ENCODE measurements at regions not wholly inside any gene's neighbourhood (a gene's known extent, or its start where the extent isn't known, plus 50 kb on each side); places are given as distances from the start of the nearest gene placed in this dataset.

DNA sequence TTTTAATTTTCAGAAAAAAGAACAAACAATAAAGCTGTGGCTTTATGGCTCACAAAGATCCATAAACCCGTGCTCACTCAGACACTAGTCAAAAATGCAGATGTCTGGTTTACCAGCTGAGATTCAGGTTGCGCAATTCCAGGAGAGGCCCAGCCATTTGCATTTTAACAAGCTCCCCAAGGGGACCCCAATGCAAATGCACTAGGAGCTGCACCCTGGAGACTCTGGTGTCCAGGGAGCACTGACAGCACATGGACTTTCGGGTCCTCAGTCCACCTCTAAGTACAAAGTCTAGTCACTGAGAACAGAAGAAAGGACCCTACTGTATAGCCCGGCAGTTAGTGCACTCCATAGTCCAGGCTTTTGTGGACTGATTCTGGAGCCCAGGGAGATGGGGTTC, 326.3 kb downstream of the MAF start:
- H3K36me3 ChIP-seq (ENCODE audit: control insufficient read depth in 1 of 2, insufficient read depth in 2 of 2, low read length in 1 of 2): no peaks in the 10 kb centered on the region
- ATAC-seq (ENCODE audit: low FRiP score) (no peak), DNase-seq (no peak)
- H3K9me3 ChIP-seq (ENCODE audit: control insufficient read depth, low read length): peaks cover 4% of the 10 kb centered on the region
- no peak overlapping the region for H3K4me3 ChIP-seq (ENCODE audit: low read length in 2 of 2)
- no peaks in the 10 kb centered on the region for H3K27me3 ChIP-seq (ENCODE audit: control insufficient read depth in 1 of 2, insufficient read depth in 2 of 2, low read length in 1 of 2)
- no peaks in the 10 kb centered on the region for H3K4me1 ChIP-seq (ENCODE audit: control insufficient read depth in 1 of 2, insufficient read depth in 2 of 2, low read length in 2 of 2)
- 93 to 94% methylated on average over 4 of the region's 4 CpGs for WGBS, 2 donors
- no peak overlapping the region for H3K27ac ChIP-seq (ENCODE audit: low read depth in 1 of 2, low read length in 2 of 2)
- intact Hi-C loops (cut with DNase I): no loop called here

DNA sequence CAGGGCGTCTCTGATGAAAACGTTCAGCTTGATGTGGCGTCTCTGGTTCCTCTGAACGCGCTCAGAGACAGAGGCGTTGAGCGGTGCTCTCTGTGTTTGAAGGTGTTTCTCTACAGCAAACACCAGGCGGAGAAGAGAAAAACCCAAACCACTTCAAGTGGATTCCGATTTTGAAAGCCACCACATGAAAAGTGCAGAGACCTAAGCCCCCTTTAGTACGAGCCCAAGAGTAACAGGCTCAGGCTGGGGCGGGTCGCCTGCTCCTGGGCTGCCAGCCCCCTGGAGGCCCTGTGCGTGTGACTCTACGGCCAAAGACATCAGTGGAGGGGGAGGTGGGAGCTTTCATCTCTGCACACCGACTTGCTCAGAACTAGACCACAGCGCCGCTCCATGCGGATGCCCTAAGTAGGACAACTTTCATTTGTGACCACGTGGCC, 328.4 kb downstream of the MAF start:
- Histone ChIP-seq H3K27me3 (ENCODE audit: control insufficient read depth in 1 of 2, insufficient read depth in 2 of 2, low read length in 1 of 2) (no peaks in the 10 kb centered on the region), H3K27ac (ENCODE audit: low read depth in 1 of 2, low read length in 2 of 2) (no peak overlapping the region), H3K36me3 (ENCODE audit: control insufficient read depth in 1 of 2, insufficient read depth in 2 of 2, low read length in 1 of 2) (no peaks in the 10 kb centered on the region), H3K4me3 (ENCODE audit: low read length in 2 of 2) (no peak overlapping the region), H3K9me3 (ENCODE audit: control insufficient read depth, low read length) (peaks cover 4% of the 10 kb centered on the region), H3K4me1 (ENCODE audit: control insufficient read depth in 1 of 2, insufficient read depth in 2 of 2, low read length in 2 of 2) (no peaks in the 10 kb centered on the region)
- ATAC-seq (ENCODE audit: low FRiP score) (no peak), DNase-seq (no peak)
- WGBS, 2 donors: 89 to 91% methylated on average over 19 of the region's 19 CpGs
- intact Hi-C loops (cut with DNase I): no loop called here

DNA sequence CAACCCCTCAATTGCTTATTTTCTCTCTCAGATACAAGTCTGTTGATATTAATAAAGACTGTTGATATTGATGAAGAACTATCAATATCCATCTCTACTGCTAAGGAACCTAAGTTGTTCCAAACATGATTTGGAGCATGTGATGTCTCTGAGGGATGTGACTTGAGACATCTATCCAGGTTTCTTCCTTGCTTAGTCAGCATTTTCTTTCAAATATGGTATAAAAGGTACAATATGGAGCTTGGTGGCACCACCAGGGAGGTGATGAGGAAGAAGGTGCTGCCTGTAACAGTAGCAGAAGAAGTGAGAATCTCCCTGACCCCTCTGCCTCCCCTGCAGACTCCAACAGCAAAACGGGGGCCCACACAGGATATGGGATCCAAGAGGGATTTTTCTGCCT, 329.0 kb downstream of the MAF start:
- Histone ChIP-seq H3K36me3 (ENCODE audit: control insufficient read depth in 1 of 2, insufficient read depth in 2 of 2, low read length in 1 of 2) (no peaks in the 10 kb centered on the region), H3K4me3 (ENCODE audit: low read length in 2 of 2) (no peak overlapping the region), H3K27me3 (ENCODE audit: control insufficient read depth in 1 of 2, insufficient read depth in 2 of 2, low read length in 1 of 2) (no peaks in the 10 kb centered on the region), H3K27ac (ENCODE audit: low read depth in 1 of 2, low read length in 2 of 2) (no peak overlapping the region), H3K9me3 (ENCODE audit: control insufficient read depth, low read length) (peaks cover 4% of the 10 kb centered on the region), H3K4me1 (ENCODE audit: control insufficient read depth in 1 of 2, insufficient read depth in 2 of 2, low read length in 2 of 2) (no peaks in the 10 kb centered on the region)
- 0% methylated on average over 1 of the region's 1 CpG for WGBS, 2 donors
- DNase-seq (no peak), ATAC-seq (ENCODE audit: low FRiP score) (no peak)
- intact Hi-C loops (cut with DNase I): no loop called here

DNA sequence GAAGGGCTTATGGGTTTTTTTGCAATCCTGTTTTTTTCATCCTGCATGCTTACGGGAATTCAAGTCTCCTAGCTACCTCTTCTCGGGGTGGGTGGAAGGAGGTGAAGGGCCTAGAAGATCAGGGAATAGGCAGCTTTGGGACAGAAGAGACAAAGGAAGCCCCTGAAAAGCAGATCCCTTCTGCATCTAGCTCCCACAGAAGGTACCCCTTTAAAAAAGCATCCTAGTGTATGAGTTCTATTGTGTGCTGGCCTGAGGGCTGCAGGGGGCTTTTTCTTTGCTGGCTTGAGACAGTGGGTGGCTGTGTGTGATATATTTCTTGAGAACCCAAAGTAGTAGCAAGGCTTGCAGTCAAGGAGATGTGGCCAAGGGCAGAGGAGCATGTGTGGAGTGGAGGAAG, 330.5 kb downstream of the MAF start:
- Histone ChIP-seq H3K27ac (ENCODE audit: low read depth in 1 of 2, low read length in 2 of 2) (no peak overlapping the region), H3K27me3 (ENCODE audit: control insufficient read depth in 1 of 2, insufficient read depth in 2 of 2, low read length in 1 of 2) (no peaks in the 10 kb centered on the region), H3K9me3 (ENCODE audit: control insufficient read depth, low read length) (peaks cover 4% of the 10 kb centered on the region), H3K36me3 (ENCODE audit: control insufficient read depth in 1 of 2, insufficient read depth in 2 of 2, low read length in 1 of 2) (no peaks in the 10 kb centered on the region), H3K4me3 (ENCODE audit: low read length in 2 of 2) (no peak overlapping the region), H3K4me1 (ENCODE audit: control insufficient read depth in 1 of 2, insufficient read depth in 2 of 2, low read length in 2 of 2) (no peaks in the 10 kb centered on the region)
- intact Hi-C loops (cut with DNase I): no loop called here
- 90 to 92% methylated on average over 2 of the region's 2 CpGs for WGBS, 2 donors
- ATAC-seq (ENCODE audit: low FRiP score) (no peak), DNase-seq (no peak)

DNA sequence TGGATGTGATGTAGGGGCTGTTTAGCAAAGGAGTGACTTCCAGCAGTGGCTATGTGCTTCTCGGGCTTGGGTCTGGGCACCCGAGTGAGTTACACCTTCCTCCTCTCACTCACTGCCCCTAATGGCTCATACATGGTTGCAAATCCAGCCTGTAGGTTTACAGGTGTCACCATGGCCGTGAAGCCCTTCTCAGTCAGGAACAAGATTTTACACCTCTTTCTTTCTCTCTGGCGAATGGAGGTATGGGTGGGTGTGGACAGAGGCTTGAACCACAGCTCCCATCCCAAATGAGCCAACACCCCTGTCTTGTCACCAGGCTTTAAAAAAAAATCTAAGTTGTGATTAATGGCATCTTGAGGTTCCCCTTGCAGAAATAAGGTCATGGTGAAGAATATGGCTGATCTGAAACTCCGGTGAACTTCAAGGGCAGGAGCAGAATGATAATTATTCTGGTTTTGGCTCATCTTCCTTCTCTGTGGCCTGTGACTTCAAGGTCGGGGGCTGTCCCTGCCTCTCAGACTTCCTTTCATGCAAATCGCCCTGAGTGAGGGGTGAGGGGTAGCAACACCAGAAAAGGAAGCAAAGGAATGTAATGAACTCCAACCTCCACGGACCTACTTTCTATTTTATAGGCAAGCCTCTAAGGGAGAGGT, 331.2 kb downstream of the MAF start:
- H3K4me3 ChIP-seq (ENCODE audit: low read length in 2 of 2): no peak overlapping the region
- DNase-seq: no peak
- WGBS, 2 donors: 69 to 75% methylated on average over 8 of the region's 8 CpGs
- intact Hi-C loops (cut with DNase I): no loop called here
- no peak overlapping the region for H3K27ac ChIP-seq (ENCODE audit: low read depth in 1 of 2, low read length in 2 of 2)
- H3K4me1 ChIP-seq (ENCODE audit: control insufficient read depth in 1 of 2, insufficient read depth in 2 of 2, low read length in 2 of 2): no peaks in the 10 kb centered on the region
- no peaks in the 10 kb centered on the region for H3K27me3 ChIP-seq (ENCODE audit: control insufficient read depth in 1 of 2, insufficient read depth in 2 of 2, low read length in 1 of 2)
- no peaks in the 10 kb centered on the region for H3K36me3 ChIP-seq (ENCODE audit: control insufficient read depth in 1 of 2, insufficient read depth in 2 of 2, low read length in 1 of 2)
- no peak for ATAC-seq (ENCODE audit: low FRiP score)
- H3K9me3 ChIP-seq (ENCODE audit: control insufficient read depth, low read length): peaks cover 4% of the 10 kb centered on the region

DNA sequence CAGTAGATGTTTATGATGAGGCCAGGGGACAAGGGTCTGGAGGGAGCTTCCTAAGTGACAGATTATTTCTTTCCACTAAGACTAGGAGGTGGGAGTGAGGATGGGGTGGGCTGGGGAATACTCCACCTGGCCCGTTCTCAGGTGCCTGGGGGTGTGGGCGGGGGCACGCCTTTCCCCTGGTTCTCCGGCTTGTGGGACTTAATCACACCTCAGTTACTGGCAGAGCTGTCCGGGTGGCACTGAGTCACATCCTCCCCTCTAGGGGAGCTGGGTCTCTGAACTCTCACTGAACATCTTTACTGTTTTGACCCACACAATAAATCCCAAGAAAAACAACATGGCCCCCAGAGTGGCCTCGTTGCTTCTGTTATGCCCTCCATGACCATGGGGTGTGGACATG, 332.8 kb downstream of the MAF start:
- Histone ChIP-seq H3K4me1 (ENCODE audit: control insufficient read depth in 1 of 2, insufficient read depth in 2 of 2, low read length in 2 of 2) (no peaks in the 10 kb centered on the region), H3K27me3 (ENCODE audit: control insufficient read depth in 1 of 2, insufficient read depth in 2 of 2, low read length in 1 of 2) (no peaks in the 10 kb centered on the region), H3K4me3 (ENCODE audit: low read length in 2 of 2) (no peak overlapping the region), H3K27ac (ENCODE audit: low read depth in 1 of 2, low read length in 2 of 2) (no peak overlapping the region), H3K9me3 (ENCODE audit: control insufficient read depth, low read length) (peaks cover 3% of the 10 kb centered on the region), H3K36me3 (ENCODE audit: control insufficient read depth in 1 of 2, insufficient read depth in 2 of 2, low read length in 1 of 2) (no peaks in the 10 kb centered on the region)
- DNase-seq (no peak), ATAC-seq (ENCODE audit: low FRiP score) (no peak)
- 78 to 80% methylated on average over 6 of the region's 6 CpGs for WGBS, 2 donors
- intact Hi-C loops (cut with DNase I): no loop called here

DNA sequence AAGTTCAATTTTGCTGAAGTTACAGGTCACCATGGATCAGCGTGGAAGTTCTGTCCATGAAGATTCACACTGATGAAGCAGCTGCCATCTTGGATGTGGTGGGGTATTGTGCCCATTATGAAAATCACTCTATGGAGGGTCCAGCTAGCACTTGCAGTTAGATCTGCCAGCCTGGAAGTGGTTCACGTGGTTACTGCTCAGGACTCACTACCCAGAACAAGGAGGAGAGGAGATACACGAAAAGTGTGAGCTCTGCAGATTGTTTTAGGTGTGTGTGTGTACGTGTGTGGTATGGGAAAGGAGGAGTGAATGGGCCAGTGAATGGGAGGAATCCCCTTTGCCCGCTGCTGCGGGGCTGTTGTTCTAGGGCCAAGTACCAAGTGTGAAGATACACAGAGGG, 333.4 kb downstream of the MAF start:
- Histone ChIP-seq H3K4me1 (ENCODE audit: control insufficient read depth in 1 of 2, insufficient read depth in 2 of 2, low read length in 2 of 2) (no peaks in the 10 kb centered on the region), H3K27me3 (ENCODE audit: control insufficient read depth in 1 of 2, insufficient read depth in 2 of 2, low read length in 1 of 2) (no peaks in the 10 kb centered on the region), H3K4me3 (ENCODE audit: low read length in 2 of 2) (no peak overlapping the region), H3K27ac (ENCODE audit: low read depth in 1 of 2, low read length in 2 of 2) (no peak overlapping the region), H3K9me3 (ENCODE audit: control insufficient read depth, low read length) (peaks cover 3% of the 10 kb centered on the region), H3K36me3 (ENCODE audit: control insufficient read depth in 1 of 2, insufficient read depth in 2 of 2, low read length in 1 of 2) (no peaks in the 10 kb centered on the region)
- intact Hi-C loops (cut with DNase I): no loop called here
- ATAC-seq (ENCODE audit: low FRiP score) (no peak), DNase-seq (no peak)
- WGBS, 2 donors: 87 to 91% methylated on average over 6 of the region's 6 CpGs

DNA sequence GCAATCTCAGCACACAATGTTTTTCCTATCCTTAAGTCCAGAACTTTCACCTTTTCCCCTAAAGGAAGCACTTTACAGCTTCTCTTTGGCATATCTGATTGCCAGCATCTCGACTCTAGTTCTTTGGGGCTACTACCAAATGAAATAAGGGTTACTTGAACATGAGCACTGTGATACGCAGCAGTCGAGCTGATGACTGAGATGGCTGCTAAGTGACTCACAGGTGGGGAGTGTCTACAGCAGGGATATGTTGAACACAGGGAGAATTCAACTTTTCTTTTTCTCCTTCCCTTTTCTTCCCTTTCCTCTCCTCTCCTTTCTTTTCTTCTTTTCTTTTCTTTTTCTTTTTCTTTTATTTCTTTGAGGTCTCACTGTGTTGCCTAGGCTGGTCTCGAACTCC, 334.8 kb downstream of the MAF start:
- H3K36me3 ChIP-seq (ENCODE audit: control insufficient read depth in 1 of 2, insufficient read depth in 2 of 2, low read length in 1 of 2): no peaks in the 10 kb centered on the region
- intact Hi-C loops (cut with DNase I): no loop called here
- H3K9me3 ChIP-seq (ENCODE audit: control insufficient read depth, low read length): peaks cover 3% of the 10 kb centered on the region
- no peak overlapping the region for H3K4me3 ChIP-seq (ENCODE audit: low read length in 2 of 2)
- ATAC-seq (ENCODE audit: low FRiP score): no peak
- no peak for DNase-seq
- no peak overlapping the region for H3K27ac ChIP-seq (ENCODE audit: low read depth in 1 of 2, low read length in 2 of 2)
- no peaks in the 10 kb centered on the region for H3K27me3 ChIP-seq (ENCODE audit: control insufficient read depth in 1 of 2, insufficient read depth in 2 of 2, low read length in 1 of 2)
- no peaks in the 10 kb centered on the region for H3K4me1 ChIP-seq (ENCODE audit: control insufficient read depth in 1 of 2, insufficient read depth in 2 of 2, low read length in 2 of 2)
- WGBS, 2 donors: 84% methylated on average over 4 of the region's 4 CpGs

DNA sequence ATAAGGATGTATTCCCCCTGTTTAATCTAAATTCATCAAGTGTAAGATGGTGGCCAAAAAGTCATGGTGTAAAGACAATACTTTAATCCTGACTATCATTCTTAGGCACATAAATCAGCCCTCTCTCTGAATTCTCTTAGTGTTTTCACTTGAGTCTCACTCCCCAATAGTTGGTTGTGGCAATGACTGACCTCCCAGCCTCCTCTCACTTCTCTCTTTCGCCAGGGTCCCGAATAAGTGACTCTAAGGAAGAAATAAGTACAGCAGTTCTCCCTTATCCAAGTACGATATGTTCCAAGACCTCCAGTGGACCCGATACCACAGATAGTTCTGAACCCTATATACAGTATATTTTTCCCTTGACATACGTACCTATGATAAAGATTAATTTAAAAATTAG, 335.3 kb downstream of the MAF start:
- H3K4me3 ChIP-seq (ENCODE audit: low read length in 2 of 2): no peak overlapping the region
- H3K4me1 ChIP-seq (ENCODE audit: control insufficient read depth in 1 of 2, insufficient read depth in 2 of 2, low read length in 2 of 2): no peaks in the 10 kb centered on the region
- intact Hi-C loops (cut with DNase I): no loop called here
- H3K27ac ChIP-seq (ENCODE audit: low read depth in 1 of 2, low read length in 2 of 2): no peak overlapping the region
- ATAC-seq (ENCODE audit: low FRiP score): no peak
- no peak for DNase-seq
- H3K27me3 ChIP-seq (ENCODE audit: control insufficient read depth in 1 of 2, insufficient read depth in 2 of 2, low read length in 1 of 2): no peaks in the 10 kb centered on the region
- peaks cover under 1% of the 10 kb centered on the region for H3K9me3 ChIP-seq (ENCODE audit: control insufficient read depth, low read length)
- H3K36me3 ChIP-seq (ENCODE audit: control insufficient read depth in 1 of 2, insufficient read depth in 2 of 2, low read length in 1 of 2): no peaks in the 10 kb centered on the region
- 83 to 84% methylated on average over 5 of the region's 5 CpGs for WGBS, 2 donors

Measured in aorta (tissue), 5 donors.